Right atrium auricular region (tissue), 2 donors: ENCODE measurements at regions not wholly inside any gene's neighbourhood (a gene's known extent, or its start where the extent isn't known, plus 50 kb on each side); places are given as distances from the start of the nearest gene placed in this dataset.

Experiments
- DNase-seq: peaks from one replicate; pipeline ENCODE4 v3.0.0-alpha.2; 2019; ENCODE audit warnings: low spot score
- H3K27ac ChIP-seq, 2 donors: fragments of 200-600 bp; sonication (generic); 1 replicate in 1 of 2; 2 replicates in 1 of 2; pipeline ENCODE4 v1.5.1; 2016 to 2019
- H3K27me3 ChIP-seq, 2 donors: fragments of 200-600 bp; sonication (generic); one replicate each; pipeline versions ENCODE4 v1.5.1 to v1.6.0; 2017 to 2019
- H3K36me3 ChIP-seq: fragments of 200-600 bp; sonication (generic); one replicate; pipeline ENCODE4 v1.5.1; 2016
- H3K4me1 ChIP-seq, 2 donors: fragments of 200-600 bp; sonication (generic); one replicate each; pipeline versions ENCODE4 v1.5.1 to v1.6.0; 2017 to 2019
- H3K4me3 ChIP-seq, 2 donors: fragments of 200-600 bp; sonication (generic); 1 replicate in 1 of 2; 2 replicates in 1 of 2; pipeline ENCODE4 v1.5.1; 2017 to 2019; ENCODE audit warnings: mild to moderate bottlenecking in 1 of 2, moderate library complexity in 1 of 2
- H3K9me3 ChIP-seq, 2 donors: fragments of 200-600 bp; sonication (generic); one replicate each; pipeline ENCODE4 v1.5.1; 2019
- TF ChIP-seq, protein P1 (sequence below), 2 donors: fragments of 200-600 bp; sonication (generic); IDR thresholded peaks; one replicate each; pipeline ENCODE4 v1.5.1; 2019; ENCODE audit warnings: antibody characterized with exemption in 2 of 2

DNA sequence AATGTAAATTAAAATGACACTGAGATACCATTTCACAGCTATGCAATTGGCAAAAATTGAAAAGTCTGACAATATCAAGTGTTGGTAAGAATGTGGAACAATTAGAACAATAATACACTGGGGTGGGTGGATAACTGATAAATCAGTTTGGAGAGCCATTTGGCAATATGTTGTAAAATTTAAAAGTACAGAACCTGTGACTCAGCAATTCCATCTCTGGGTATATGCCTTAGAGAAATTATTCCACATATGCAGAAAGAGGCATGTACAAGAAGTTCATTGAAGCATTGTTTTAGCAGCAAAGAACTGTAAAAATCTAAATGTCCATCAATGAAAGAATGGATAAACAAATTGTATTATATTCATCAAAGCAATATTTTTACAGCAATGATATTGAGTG, 89.3 kb upstream of the NR3C1 start:
- H3K36me3 ChIP-seq, result no peaks in the 10 kb centered on the region
- TF ChIP-seq, protein P1, sequence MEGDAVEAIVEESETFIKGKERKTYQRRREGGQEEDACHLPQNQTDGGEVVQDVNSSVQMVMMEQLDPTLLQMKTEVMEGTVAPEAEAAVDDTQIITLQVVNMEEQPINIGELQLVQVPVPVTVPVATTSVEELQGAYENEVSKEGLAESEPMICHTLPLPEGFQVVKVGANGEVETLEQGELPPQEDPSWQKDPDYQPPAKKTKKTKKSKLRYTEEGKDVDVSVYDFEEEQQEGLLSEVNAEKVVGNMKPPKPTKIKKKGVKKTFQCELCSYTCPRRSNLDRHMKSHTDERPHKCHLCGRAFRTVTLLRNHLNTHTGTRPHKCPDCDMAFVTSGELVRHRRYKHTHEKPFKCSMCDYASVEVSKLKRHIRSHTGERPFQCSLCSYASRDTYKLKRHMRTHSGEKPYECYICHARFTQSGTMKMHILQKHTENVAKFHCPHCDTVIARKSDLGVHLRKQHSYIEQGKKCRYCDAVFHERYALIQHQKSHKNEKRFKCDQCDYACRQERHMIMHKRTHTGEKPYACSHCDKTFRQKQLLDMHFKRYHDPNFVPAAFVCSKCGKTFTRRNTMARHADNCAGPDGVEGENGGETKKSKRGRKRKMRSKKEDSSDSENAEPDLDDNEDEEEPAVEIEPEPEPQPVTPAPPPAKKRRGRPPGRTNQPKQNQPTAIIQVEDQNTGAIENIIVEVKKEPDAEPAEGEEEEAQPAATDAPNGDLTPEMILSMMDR (IDR thresholded peaks at IDR 0.05), result no peak
- DNase-seq, result no peak
- no peak overlapping the region for H3K4me3 ChIP-seq
- no peaks in the 10 kb centered on the region for H3K27me3 ChIP-seq
- no peak overlapping the region for H3K27ac ChIP-seq
- H3K9me3 ChIP-seq, result no peaks in the 10 kb centered on the region
- H3K4me1 ChIP-seq, result peaks cover 0 to 22% of the 10 kb centered on the region in 2 donors

DNA sequence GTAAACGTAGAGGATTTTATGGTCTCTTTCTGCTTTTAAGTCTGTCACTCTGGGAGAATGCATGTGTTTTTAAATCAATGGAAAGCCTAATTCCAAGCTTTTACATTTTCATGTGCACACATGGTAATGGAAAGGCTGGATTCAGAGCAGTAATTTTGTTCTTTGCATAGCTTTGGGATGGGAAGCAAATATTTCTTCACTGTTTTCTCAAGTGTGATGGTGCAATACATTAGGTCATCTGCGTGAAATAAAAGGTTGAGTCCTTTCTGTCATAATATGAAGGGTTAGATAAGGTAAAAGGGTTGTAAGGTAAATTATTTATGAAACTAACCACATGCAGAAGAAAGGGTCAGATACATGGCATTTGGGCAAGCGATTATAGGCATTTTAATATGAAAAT, 88.2 kb upstream of the NR3C1 start:
- H3K27ac ChIP-seq, result no peak overlapping the region
- H3K4me3 ChIP-seq, result no peak overlapping the region

GRCh38 chr5:143488381-143488780, 84.9 kb upstream of the NR3C1 start:
- Histone ChIP-seq H3K9me3 (no peaks in the 10 kb centered on the region), H3K36me3 (no peaks in the 10 kb centered on the region), H3K27me3 (no peaks in the 10 kb centered on the region), H3K27ac (no peak overlapping the region), H3K4me1 (no peaks in the 10 kb centered on the region), H3K4me3 (no peak overlapping the region)
- DNase-seq, result no peak
- TF ChIP-seq, protein P1 (IDR thresholded peaks at IDR 0.05), result no peak

More for the DNA sequence above, 88.2 kb upstream of the NR3C1 start:
- Histone ChIP-seq H3K4me1 (peaks cover 0 to 18% of the 10 kb centered on the region in 2 donors), H3K9me3 (no peaks in the 10 kb centered on the region), H3K36me3 (no peaks in the 10 kb centered on the region), H3K27me3 (no peaks in the 10 kb centered on the region)
- DNase-seq, result no peak
- TF ChIP-seq, protein P1 (IDR thresholded peaks at IDR 0.05), result no peak

- no peaks in the 10 kb centered on the region for H3K9me3 ChIP-seq
- no peak overlapping the region for H3K4me3 ChIP-seq
- H3K27me3 ChIP-seq, result no peaks in the 10 kb centered on the region
- H3K27ac ChIP-seq, result no peak overlapping the region
- H3K4me1 ChIP-seq, result no peaks in the 10 kb centered on the region
- H3K36me3 ChIP-seq, result no peaks in the 10 kb centered on the region
- no peak for DNase-seq
- TF ChIP-seq, protein P1 (IDR thresholded peaks at IDR 0.05), result no peak
These were observed 81.1 kb upstream of the NR3C1 start for GRCh38 chr5:143484601-143485000.

DNA sequence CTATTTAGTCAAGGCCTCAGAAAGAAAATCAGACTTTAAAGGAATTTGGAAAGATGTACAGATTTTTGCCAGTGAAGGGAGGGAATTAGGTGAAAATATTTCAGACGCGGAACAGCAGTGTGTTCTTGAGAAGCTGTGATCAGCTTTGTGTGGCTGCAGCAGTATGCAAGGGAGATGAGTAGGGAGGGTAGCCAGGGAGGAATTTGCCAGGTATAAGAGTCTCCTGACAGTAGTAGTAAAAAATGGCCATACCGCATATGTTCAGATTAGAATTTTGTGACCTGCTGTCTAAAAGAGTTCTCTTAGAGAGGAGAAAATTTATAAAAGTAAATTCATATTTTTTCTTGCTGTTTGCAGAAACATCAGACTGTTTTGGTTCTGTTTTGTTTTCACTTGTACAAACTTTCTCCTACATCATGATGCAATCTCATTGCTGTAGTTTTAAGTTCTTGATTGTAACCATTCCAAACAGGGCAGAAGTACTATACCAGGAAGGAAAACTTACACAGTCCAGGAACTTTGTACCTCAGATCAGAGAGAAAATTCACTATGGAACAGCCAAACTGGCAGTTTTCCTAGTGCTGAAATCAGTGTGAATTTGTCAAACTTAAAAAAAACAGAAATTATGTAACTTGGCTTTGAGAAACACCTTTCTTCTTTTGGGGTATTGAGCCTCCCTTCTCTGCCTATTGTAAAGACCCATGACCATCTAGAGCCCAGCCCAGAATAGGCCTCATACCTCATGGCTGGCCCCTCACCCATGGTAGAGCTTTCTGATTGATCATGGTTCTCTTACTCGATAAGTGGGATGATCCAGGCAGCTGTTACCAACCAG, 78.4 kb upstream of the NR3C1 start:
- Histone ChIP-seq H3K4me3 (no peak overlapping the region), H3K27me3 (no peaks in the 10 kb centered on the region), H3K4me1 (no peaks in the 10 kb centered on the region), H3K36me3 (no peaks in the 10 kb centered on the region), H3K27ac (no peak overlapping the region), H3K9me3 (no peaks in the 10 kb centered on the region)
- TF ChIP-seq, protein P1 (IDR thresholded peaks at IDR 0.05), result no peak
- DNase-seq, result no peak

- TF ChIP-seq, protein P1 (IDR thresholded peaks at IDR 0.05), result no peak
- no peaks in the 10 kb centered on the region for H3K4me1 ChIP-seq
- no peak overlapping the region for H3K27ac ChIP-seq
- H3K27me3 ChIP-seq, result no peaks in the 10 kb centered on the region
- H3K9me3 ChIP-seq, result no peaks in the 10 kb centered on the region
- no peak overlapping the region for H3K4me3 ChIP-seq
- DNase-seq, result no peak
- H3K36me3 ChIP-seq, result no peaks in the 10 kb centered on the region
These were observed 76.5 kb upstream of the NR3C1 start for GRCh38 chr5:143480001-143480400.
